ENCODE measurements at regions not wholly inside any gene's neighbourhood (a gene's known extent, or its start where the extent isn't known, plus 50 kb on each side); places are given as distances from the start of the nearest gene placed in this dataset.

DNA sequence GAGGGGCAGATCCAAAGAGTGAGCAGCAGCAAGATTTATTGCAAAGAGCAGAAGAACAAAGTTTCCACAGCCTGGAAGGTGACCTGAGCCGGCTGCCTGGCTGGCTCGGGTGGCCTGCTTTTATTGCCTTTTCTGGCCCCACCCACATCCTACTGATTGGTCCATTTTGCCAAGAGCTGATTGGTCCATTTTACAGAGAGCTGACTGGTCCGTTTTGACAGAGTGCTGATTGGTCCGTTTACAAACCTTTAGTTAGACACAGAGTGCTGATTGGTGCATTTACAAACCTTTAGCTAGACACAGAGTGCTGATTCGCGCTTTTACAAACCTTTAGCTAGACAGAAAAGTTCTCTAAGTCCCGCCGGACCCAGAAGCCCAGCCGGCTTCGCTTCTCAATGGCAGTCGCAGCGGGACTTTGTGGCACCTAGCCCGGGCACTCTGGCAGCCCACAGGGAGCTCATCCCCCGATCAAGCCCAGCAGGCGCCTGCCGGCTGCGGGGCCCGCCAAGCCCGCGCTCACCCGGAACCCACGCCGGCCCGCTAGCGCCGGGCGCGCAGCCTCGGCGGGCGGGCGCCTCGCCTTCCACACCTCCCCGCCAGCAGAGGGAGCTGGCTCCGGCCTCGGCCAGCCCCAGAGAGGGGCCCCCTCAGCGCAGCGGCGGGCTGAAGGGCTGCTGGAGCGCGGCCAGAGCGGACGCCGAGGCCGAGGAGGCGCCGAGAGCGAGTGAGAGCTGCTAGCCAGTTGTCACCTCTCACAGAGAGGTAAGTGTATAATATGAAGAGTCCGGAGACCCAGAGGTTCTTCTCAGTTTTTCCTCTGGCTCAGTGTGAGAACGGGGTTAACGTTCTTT, 339.2 kb downstream of the CHL1 start:
- Histone ChIP-seq H3K4me2 (no peak overlapping the region), H3K9me2 (ENCODE audit: insufficient read depth) (no peaks in the 10 kb centered on the region), H3K36me3 (ENCODE audit: low read depth) (no peaks in the 10 kb centered on the region), H3K9me3 (ENCODE audit: insufficient read depth, low read depth) (no peaks in the 10 kb centered on the region), H3K4me3 (no peak overlapping the region), H3K79me2 (ENCODE audit: low read depth) (no peaks in the 10 kb centered on the region), H3F3A (ENCODE audit: insufficient read depth, low read depth) (no peaks in the 10 kb centered on the region), H3K4me1 (replicated peaks; ENCODE audit: insufficient read depth) (no peaks in the 10 kb centered on the region), H4K20me1 (ENCODE audit: insufficient read depth) (no peaks in the 10 kb centered on the region), H3K27ac (no peak overlapping the region), H3K27me3 (ENCODE audit: insufficient read depth, low read depth) (no peaks in the 10 kb centered on the region), H2AFZ (no peak overlapping the region)
- TF ChIP-seq EZH2 (IDR thresholded peaks at IDR 0.05; ENCODE audit: low read depth) = no peak
- TF ChIP-seq, protein P1, sequence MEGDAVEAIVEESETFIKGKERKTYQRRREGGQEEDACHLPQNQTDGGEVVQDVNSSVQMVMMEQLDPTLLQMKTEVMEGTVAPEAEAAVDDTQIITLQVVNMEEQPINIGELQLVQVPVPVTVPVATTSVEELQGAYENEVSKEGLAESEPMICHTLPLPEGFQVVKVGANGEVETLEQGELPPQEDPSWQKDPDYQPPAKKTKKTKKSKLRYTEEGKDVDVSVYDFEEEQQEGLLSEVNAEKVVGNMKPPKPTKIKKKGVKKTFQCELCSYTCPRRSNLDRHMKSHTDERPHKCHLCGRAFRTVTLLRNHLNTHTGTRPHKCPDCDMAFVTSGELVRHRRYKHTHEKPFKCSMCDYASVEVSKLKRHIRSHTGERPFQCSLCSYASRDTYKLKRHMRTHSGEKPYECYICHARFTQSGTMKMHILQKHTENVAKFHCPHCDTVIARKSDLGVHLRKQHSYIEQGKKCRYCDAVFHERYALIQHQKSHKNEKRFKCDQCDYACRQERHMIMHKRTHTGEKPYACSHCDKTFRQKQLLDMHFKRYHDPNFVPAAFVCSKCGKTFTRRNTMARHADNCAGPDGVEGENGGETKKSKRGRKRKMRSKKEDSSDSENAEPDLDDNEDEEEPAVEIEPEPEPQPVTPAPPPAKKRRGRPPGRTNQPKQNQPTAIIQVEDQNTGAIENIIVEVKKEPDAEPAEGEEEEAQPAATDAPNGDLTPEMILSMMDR (conservative IDR thresholded peaks at IDR 0.05) = no peak
- ChIA-PET POLR2A (ENCODE audit: unreplicated experiment) (no interaction called here), CTCF (no interaction called here)
- no TSS peak for BruUV-seq (replicated peaks)
- intact Hi-C loops (cut with micrococcal nuclease; ENCODE audit: unreplicated experiment) = no loop called here
- DNase-seq = no peak

DNA sequence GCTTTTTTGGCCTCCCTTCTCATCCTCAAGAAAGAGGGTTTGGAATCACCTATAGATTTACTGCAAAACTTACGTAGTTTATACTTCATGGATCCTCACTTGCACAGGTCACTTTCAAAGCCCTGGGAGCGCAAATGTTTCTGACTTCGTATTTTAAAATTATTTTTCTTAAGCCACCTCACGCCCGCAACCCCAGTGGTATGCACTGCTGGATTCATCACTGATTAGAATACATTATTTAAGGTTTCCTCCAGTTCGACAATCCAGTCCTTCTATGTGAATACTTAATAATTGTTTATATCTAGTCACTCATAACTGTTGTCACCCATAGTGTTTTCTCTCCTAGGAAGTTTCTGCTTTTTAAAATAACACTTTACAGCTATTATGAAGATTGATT, 339.9 kb downstream of the CHL1 start:
- Histone ChIP-seq H4K20me1 (ENCODE audit: insufficient read depth) (no peaks in the 10 kb centered on the region), H2AFZ (no peak overlapping the region), H3K4me2 (no peak overlapping the region), H3K79me2 (ENCODE audit: low read depth) (no peaks in the 10 kb centered on the region), H3K36me3 (ENCODE audit: low read depth) (no peaks in the 10 kb centered on the region), H3K9me2 (ENCODE audit: insufficient read depth) (no peaks in the 10 kb centered on the region), H3K27me3 (ENCODE audit: insufficient read depth, low read depth) (no peaks in the 10 kb centered on the region), H3K27ac (no peak overlapping the region), H3K9me3 (ENCODE audit: insufficient read depth, low read depth) (no peaks in the 10 kb centered on the region), H3F3A (ENCODE audit: insufficient read depth, low read depth) (no peaks in the 10 kb centered on the region), H3K4me1 (replicated peaks; ENCODE audit: insufficient read depth) (no peaks in the 10 kb centered on the region), H3K4me3 (no peak overlapping the region)
- ChIA-PET CTCF (no interaction called here), POLR2A (ENCODE audit: unreplicated experiment) (no interaction called here)
- no peak for DNase-seq
- TF ChIP-seq, protein P1 (conservative IDR thresholded peaks at IDR 0.05) = no peak
- no peak for TF ChIP-seq EZH2 (IDR thresholded peaks at IDR 0.05; ENCODE audit: low read depth)
- no TSS peak for BruUV-seq (replicated peaks)
- intact Hi-C loops (cut with micrococcal nuclease; ENCODE audit: unreplicated experiment) = no loop called here

DNA sequence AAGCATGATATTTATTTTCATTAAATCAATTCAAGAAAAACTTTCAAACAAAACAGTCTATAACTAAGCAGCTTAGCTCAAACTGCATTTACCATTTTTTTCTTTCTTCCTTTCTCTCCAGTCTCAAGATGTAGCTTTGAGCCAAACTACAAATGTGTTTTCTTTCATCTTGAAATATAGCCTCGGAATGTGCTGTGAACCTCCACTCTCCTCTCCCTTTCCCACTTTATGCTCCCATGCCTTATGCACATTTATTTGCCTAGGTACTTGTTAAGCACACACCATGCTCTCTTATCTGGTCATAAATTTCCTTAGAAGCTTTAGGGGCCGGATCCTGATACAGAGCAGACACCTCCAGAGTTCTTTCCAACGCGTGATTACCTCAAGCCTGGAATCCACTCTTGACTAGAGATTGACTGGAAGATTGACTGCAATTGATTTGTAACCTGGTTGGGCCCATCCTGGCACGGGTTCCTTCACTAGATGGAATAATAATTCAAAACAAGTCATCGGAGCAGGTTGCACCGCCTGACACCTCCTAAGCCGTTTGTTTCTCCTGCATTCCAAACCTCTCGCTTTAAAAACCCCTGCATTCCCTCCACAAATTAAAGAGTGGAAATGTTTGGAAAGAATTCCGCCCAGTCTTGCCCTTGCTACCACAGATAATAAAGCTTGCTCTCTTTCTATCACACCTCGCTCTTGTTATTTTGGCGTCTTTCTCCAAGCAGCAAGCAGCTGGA, 344.7 kb downstream of the CHL1 start:
- CTCF ChIA-PET = no interaction called here

More for the DNA sequence above, 344.7 kb downstream of the CHL1 start:
- H3K9me2 ChIP-seq (ENCODE audit: insufficient read depth) = no peaks in the 10 kb centered on the region
- no peaks in the 10 kb centered on the region for H3K4me1 ChIP-seq (replicated peaks; ENCODE audit: insufficient read depth)
- H2AFZ ChIP-seq = no peak overlapping the region
- H3K9me3 ChIP-seq (ENCODE audit: insufficient read depth, low read depth) = no peaks in the 10 kb centered on the region
- POLR2A ChIA-PET (ENCODE audit: unreplicated experiment) = no interaction called here
- intact Hi-C loops (cut with micrococcal nuclease; ENCODE audit: unreplicated experiment) = no loop called here
- no peaks in the 10 kb centered on the region for H4K20me1 ChIP-seq (ENCODE audit: insufficient read depth)
- H3F3A ChIP-seq (ENCODE audit: insufficient read depth, low read depth) = no peaks in the 10 kb centered on the region
- no peak overlapping the region for H3K27ac ChIP-seq
- BruUV-seq (replicated peaks) = no TSS peak
- no peak for TF ChIP-seq EZH2 (IDR thresholded peaks at IDR 0.05; ENCODE audit: low read depth)
- TF ChIP-seq, protein P1 (conservative IDR thresholded peaks at IDR 0.05) = no peak
- H3K4me3 ChIP-seq = no peak overlapping the region
- H3K36me3 ChIP-seq (ENCODE audit: low read depth) = no peaks in the 10 kb centered on the region
- no peaks in the 10 kb centered on the region for H3K79me2 ChIP-seq (ENCODE audit: low read depth)
- H3K27me3 ChIP-seq (ENCODE audit: insufficient read depth, low read depth) = no peaks in the 10 kb centered on the region
- no peak for DNase-seq
- H3K4me2 ChIP-seq = no peak overlapping the region
